SIG-M5 treated with dmso at 0.1 percent for 504 hours (cell line): ENCODE measurements at regions not wholly inside any gene's neighbourhood (a gene's known extent, or its start where the extent isn't known, plus 50 kb on each side); places are given as distances from the start of the nearest gene placed in this dataset.

Source experiments
- DNase-seq: peaks from one replicate; lab custom pipeline; 2025; ENCODE audit not compliant: unreplicated experiment; lab: John Stamatoyannopoulos, UW

DNA sequence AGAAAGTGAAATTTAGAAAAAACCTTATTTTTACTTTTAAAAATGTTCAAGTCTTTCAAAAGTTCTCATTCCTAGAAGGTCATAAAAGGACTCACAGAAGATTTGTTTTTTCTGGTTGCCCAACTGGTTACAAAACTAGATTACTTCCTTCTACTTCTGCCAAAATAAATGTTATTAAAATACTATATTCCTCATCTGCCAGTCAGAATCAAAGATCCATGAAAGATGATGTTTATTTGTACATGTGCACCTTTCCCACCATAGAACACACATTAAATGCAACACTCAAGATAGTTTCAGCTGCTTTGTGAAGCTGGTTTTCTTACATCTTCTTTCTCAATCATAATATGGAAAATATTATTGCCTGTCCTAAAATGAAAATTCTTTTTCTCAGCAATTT is 465.4 kb downstream of the ETV1 start:
- DNase-seq: no peak

DNA sequence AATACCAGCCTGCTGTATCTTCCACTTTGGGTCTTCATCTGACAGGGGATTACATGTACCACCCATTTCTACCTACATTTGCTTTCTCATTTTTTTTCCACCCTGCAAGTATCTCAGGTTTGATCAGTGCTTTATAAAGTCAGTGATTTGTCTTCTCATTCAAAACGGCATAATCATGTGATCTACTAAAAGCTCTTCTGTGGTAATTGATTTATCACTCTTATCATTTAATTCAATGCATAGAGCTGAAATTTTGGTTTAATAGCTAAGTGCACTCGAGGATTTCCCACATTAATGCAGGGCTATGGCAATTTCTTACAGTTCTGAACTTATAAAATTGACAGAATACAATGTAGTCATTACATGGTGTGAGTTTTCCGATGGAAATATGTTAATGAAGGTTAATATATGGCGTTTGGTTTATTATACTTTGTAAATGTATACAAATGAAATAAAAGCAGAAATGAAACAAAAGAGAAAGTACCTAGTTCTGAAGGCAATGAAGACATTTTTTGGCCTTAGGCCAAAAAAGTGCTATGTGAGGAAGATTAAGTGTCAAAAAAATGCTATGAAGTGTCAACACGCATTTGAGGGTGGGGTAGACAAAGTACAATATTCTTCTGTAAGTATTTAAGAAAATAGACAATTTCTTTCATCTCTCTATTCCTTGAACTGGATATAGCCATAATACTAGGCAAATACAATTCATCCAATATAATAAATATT is 457.3 kb downstream of the ETV1 start:
- no peak for DNase-seq

DNA sequence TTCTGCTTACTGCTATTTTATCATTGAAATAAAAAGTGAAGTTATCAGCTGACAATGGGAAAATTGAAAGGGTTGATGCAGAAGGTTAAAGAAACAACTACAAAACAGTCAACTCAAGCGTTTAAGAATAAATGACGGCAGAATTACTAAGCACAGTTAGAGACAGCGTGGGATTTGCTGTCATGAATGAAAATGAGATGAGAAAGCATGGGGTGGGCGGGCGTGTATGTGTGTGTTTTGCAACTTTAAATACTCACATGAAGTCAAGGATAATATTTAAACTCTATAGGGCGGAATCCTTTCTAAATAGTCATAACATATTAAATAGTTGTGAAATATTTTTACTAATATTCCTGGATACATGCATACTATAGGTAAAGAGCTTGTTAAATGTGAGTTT is 450.8 kb downstream of the ETV1 start:
- DNase-seq: no peak

DNA sequence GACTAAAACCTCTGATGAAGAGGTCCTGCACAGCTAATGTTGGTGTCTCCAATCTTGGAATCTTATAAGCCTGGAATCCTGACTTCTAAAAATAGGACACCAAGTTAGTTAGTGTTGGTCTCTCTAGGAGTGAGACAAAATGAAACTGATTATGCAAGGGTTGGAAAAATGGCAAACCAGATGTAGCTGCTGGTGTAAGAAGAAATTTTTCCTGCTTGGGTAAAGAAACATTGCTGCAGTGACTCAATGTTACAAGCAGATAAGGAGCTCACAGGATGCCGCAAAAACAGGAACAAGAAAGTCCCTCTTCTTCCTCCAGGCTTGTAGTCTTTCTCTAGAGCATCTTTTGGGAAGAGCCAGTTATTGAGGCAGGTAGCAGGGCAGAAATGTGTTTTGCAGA is 449.0 kb downstream of the ETV1 start:
- DNase-seq: no peak

DNA sequence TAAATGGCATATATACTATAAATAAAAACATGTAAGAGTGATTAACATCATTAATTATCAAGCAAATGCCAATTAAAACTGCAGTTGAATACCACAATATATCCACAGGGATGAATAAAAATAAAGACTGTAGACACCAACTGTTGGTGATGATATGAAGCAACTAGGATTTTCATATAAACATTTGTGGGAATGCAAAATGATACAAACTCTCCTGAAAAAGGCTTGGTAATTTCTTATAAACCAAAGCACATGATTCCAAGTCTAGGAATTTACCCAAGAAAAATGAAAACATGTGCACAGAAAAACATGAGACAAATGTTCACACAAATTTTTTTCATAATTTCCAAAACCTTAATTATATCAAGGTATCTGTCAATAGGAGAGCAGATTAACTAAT is 448.1 kb downstream of the ETV1 start:
- DNase-seq: no peak

- no peak for DNase-seq
Observed at GRCh38 chr7:13542451-13542850, 447.0 kb downstream of the ETV1 start.

DNA sequence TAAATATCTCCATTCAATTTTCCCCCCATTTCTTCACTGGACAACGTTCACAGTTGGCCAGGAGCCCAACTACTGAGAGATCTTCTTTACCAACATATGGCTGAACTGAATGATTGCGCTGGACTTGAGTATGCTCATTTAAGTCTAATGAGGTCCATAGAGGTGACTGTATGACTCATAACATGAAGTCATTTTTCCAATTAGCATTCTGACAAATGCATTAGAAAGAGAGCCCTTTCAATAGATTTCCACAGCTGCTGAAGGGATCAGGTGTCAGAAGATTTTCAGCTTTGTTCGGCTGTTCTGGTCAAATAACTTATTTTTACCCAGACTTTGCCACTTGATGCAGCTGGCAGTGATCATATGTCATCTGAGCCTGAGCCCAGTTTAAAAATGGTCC is 438.0 kb downstream of the ETV1 start:
- no peak for DNase-seq

GRCh38 chr7:13560441-13560840 is 429.0 kb downstream of the ETV1 start:
- no peak for DNase-seq

DNA sequence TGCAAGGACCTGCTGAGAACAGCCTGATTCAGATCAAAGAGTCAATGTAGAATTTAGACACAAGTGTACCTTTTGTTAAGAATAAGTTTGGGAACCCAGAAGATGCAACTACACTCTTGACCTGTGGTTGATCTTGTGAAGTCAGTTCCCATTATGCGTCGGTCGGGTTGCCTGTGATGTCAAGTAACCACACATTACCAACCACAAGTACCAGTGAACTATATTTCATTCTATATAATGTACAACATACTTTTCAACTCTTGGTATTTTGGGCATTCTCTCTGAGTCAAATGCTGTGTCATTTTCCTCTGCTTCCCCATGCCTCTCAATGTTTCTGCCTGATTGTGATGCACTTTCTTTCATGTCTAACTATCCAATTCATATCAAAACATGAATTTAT is 426.2 kb downstream of the ETV1 start:
- no peak for DNase-seq

GRCh38 chr7:13563680-13564079 is 425.8 kb downstream of the ETV1 start:
- no peak for DNase-seq

GRCh38 chr7:13577566-13578145 is 411.8 kb downstream of the ETV1 start:
- no peak for DNase-seq

DNA sequence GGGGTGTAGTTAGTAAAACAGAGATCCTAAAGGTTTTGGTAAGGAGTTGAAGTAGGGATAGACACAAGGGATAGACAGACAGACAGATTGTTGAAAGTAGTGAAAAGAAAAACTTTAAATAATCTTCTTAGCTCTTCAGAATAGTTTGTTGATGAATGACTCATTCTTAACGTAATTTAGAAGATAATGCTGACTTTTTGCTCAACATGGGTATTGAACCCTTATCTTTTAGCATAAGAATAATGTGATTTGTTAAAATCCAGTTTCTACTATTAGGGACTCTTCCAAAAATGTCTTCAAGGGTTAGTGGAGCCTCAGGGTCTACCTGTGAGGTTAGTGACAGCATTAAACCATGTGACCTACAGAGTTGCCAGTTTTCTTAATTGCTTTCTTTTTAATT is 411.2 kb downstream of the ETV1 start:
- DNase-seq: no peak

GRCh38 chr7:13581097-13581496 is 408.4 kb downstream of the ETV1 start:
- DNase-seq: no peak

- DNase-seq: no peak
Observed at GRCh38 chr7:13593854-13594253, 395.6 kb downstream of the ETV1 start.

- DNase-seq: no peak
Observed at GRCh38 chr7:13602036-13602435, 387.4 kb downstream of the ETV1 start.

DNA sequence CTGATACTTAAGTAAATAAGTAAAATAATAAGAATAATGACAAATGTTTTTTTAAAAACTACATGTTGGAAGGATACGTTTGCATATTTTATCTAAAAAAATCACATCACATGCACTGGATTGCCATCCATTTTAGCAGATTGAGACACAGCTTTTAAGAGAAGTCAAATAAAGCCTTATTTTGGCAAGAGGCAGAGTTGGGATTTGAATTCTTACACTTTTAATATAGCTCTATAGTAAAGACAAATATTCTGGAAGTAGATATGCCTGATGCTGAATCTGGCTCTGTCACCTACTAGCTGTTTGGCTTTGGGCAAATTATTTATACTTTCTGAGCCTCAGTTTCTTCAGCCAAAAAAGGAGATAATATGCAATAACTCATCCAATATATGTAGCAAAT is 386.4 kb downstream of the ETV1 start:
- DNase-seq: no peak

DNA sequence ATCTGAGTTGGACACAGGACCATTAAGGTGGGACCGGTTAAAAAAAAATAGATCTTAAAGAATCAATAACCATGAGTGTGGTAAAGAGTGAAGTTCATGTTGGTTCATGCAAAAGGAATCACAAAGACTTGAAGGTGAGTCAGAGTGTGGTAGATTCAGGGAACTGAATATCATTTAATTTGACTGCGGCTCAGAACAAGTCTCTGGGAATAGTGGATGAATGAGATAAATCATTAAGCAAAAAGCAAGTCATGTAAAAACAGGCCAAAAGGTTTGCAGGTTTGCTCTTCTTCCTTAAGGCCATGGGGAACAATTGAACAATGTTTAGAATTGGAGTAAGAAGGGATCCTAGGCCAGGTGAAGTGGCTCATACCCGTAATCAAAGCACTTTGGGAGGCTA is 385.8 kb downstream of the ETV1 start:
- DNase-seq: no peak

- no peak for DNase-seq
Observed at GRCh38 chr7:13604178-13604577, 385.3 kb downstream of the ETV1 start.

- no peak for DNase-seq
Observed at GRCh38 chr7:13610372-13610771, 379.1 kb downstream of the ETV1 start.

GRCh38 chr7:13615679-13616078 is 373.8 kb downstream of the ETV1 start:
- DNase-seq: no peak

GRCh38 chr7:13627455-13627854 is 362.0 kb downstream of the ETV1 start:
- DNase-seq: no peak

GRCh38 chr7:13628239-13629001 is 361.0 kb downstream of the ETV1 start:
- no peak for DNase-seq
